Panc1 (cell line): ENCODE measurements at regions not wholly inside any gene's neighbourhood (a gene's known extent, or its start where the extent isn't known, plus 50 kb on each side); places are given as distances from the start of the nearest gene placed in this dataset.

Source experiments
- ATAC-seq: fragments of 200-7000 bp; cut with Tn5 transposase; 2 replicates; pipeline ENCODE4 v1.9.1; 2020; ENCODE audit warnings: mild to moderate bottlenecking, moderate library complexity
- BruUV-seq: library from RNA; stranded (reverse); fragments of 400-500 nt; replicated peaks from 2 replicates; lab custom pipeline; 2021; lab: Mats Ljungman, UMichigan
- CTCF ChIA-PET: fragments of 300-600 bp; sonication (Branson Sonifier 250); formaldehyde crosslinking; loops from one replicate; lab custom pipeline; 2022; ENCODE audit warnings: antibody characterized with exemption; lab: Charles Lee
- POLR2A ChIA-PET: fragments of 300-600 bp; sonication (Branson Sonifier 250); formaldehyde crosslinking; loops from one replicate; lab custom pipeline; 2022; ENCODE audit warnings: antibody characterized with exemption; lab: Charles Lee
- DNase-seq: peaks from one replicate; pipeline ENCODE4 v3.0.0-alpha.2; 2010; ENCODE audit warnings: low read depth, low spot score
- H3K27ac ChIP-seq: 2 replicates; pipeline ENCODE4 v1.5.1; 2011; ENCODE audit warnings: mild to moderate bottlenecking, low read length, inconsistent platforms
- H3K27me3 ChIP-seq: fragments of 200-500 bp; sonication (Bioruptor generic); 2 replicates; pipeline ENCODE4 v1.6.0; 2014; ENCODE audit warnings: low read length, inconsistent platforms; ENCODE audit not compliant: control insufficient read depth, insufficient read depth
- H3K36me3 ChIP-seq: fragments of 200-500 bp; sonication (Bioruptor generic); 2 replicates; pipeline ENCODE4 v1.5.1; 2014; ENCODE audit warnings: inconsistent platforms, mild to moderate bottlenecking, low read length, moderate library complexity; ENCODE audit not compliant: control insufficient read depth, insufficient read depth
- H3K4me1 ChIP-seq: 2 replicates; pipeline ENCODE4 v1.5.1; 2011; ENCODE audit warnings: inconsistent platforms, mild to moderate bottlenecking, low read length, moderate library complexity; ENCODE audit not compliant: control insufficient read depth, insufficient read depth
- H3K4me3 ChIP-seq, 2 experiments: 2 replicates each; pipeline ENCODE4 v1.5.1; 2011 to 2012; ENCODE audit warnings: low read depth in 2 of 2, low read length in 2 of 2, mild to moderate bottlenecking in 2 of 2, inconsistent platforms in 1 of 2, moderate library complexity in 1 of 2
- H3K9me3 ChIP-seq: fragments of 200-500 bp; sonication (Bioruptor generic); 2 replicates; pipeline ENCODE4 v1.5.1; 2014; ENCODE audit warnings: low read depth, mild to moderate bottlenecking, inconsistent platforms, low read length, moderate library complexity; ENCODE audit not compliant: control insufficient read depth, insufficient read depth
- CTCF ChIP-seq: fragments of 450-650 bp; IDR thresholded peaks from 2 replicates; pipeline ENCODE4 v1.5.1; 2017; ENCODE audit warnings: mild to moderate bottlenecking
- REST ChIP-seq, 2 experiments: IDR thresholded peaks; 2 replicates each; pipeline ENCODE4 v1.6.1; 2011 to 2012; ENCODE audit warnings: low read depth in 2 of 2, control low read depth in 1 of 2, low read length in 1 of 2, mild to moderate bottlenecking in 1 of 2, moderate library complexity in 1 of 2; ENCODE audit not compliant: insufficient read depth in 1 of 2
- TCF7L2 ChIP-seq: IDR thresholded peaks from 2 replicates; pipeline ENCODE4 v1.6.1; 2011; ENCODE audit warnings: mild to moderate bottlenecking, low read depth, low read length, inconsistent platforms
- in situ Hi-C: cut with HindIII; loops from 2 replicates; pipeline ENCODE4 v1.10.0; 2016; ENCODE audit warnings: low sequenced_read_pairs, low pct_unique_long_range_greater_than_20kb
- intact Hi-C: fragments of 100-400 bp; cut with micrococcal nuclease; formaldehyde crosslinking; loops from one replicate; pipeline ENCODE4 v1.10.0; 2022; ENCODE audit not compliant: unreplicated experiment

GRCh38 chr10:32153931-32154330 is 97.7 kb upstream of the KIF5B start:
- BruUV-seq = no TSS peak
- no peak for DNase-seq
- no peak overlapping the region for H3K4me3 ChIP-seq
- no peaks in the 10 kb centered on the region; the same call in 1 of the 2 replicates for H3K36me3 ChIP-seq
- H3K4me1 ChIP-seq = no peaks in the 10 kb centered on the region
- ChIA-PET POLR2A (interaction anchor here (0.7 kb wide), 1 partner anchor 95 kb away, joined by 5 read pairs; no protein-coding TSS in a partner anchor), CTCF (no interaction called here)
- TF ChIP-seq TCF7L2 (no peak), REST (IDR thresholded peaks at IDR 0.05; ENCODE audit: insufficient read depth in 1 of 2, low read depth in 2 of 2, low read length in 1 of 2) (no peak), CTCF (no peak)
- no peak for ATAC-seq
- in situ Hi-C loops (no loop called here), intact Hi-C loops (no loop called here)
- no peaks in the 10 kb centered on the region for H3K9me3 ChIP-seq
- no peak overlapping the region for H3K27ac ChIP-seq
- no peaks in the 10 kb centered on the region; the same call in 1 of the 2 replicates for H3K27me3 ChIP-seq

- DNase-seq = no peak
- in situ Hi-C loops = no loop called here
- POLR2A ChIA-PET = no interaction called here
- H3K27me3 ChIP-seq = no peaks in the 10 kb centered on the region; the same call in 1 of the 2 replicates
- H3K4me1 ChIP-seq = no peaks in the 10 kb centered on the region
- intact Hi-C loops = no loop called here
- no peak overlapping the region for H3K4me3 ChIP-seq
- H3K36me3 ChIP-seq = no peaks in the 10 kb centered on the region; the same call in 1 of the 2 replicates
- no peak for TF ChIP-seq REST (IDR thresholded peaks at IDR 0.05; ENCODE audit: insufficient read depth in 1 of 2, low read depth in 2 of 2, low read length in 1 of 2)
- no peak for TF ChIP-seq TCF7L2
- no TSS peak for BruUV-seq
- ATAC-seq = no peak
- no peaks in the 10 kb centered on the region for H3K9me3 ChIP-seq
- no peak overlapping the region for H3K27ac ChIP-seq
- CTCF ChIA-PET = no interaction called here
Observed at GRCh38 chr10:32153252-32153651, 97.0 kb upstream of the KIF5B start.
